ENCODE measurements at regions not wholly inside any gene's neighbourhood (a gene's known extent, or its start where the extent isn't known, plus 50 kb on each side); places are given as distances from the start of the nearest gene placed in this dataset.

DNA sequence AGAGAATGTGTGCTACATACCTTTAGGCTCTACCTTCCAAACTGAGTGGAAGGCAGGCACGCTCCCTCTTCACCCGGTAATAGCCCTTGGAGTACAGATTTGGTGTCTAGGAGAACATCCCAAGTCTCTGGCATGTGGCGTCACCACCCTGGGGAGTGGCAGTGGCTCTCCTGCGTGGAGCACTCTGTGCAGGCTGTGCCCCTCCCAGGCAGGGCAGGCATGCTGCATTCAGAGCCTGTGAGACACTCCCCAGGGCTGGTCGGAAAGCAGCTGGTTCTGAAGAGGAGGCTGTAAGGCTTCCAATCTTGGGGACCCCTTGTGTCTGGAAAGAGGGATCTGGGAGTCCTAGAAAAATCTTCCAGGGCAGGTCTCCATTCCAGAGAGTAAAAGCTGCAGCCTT, 193.3 kb downstream of the ANKRD30B start:
- TF ChIP-seq, protein P1, sequence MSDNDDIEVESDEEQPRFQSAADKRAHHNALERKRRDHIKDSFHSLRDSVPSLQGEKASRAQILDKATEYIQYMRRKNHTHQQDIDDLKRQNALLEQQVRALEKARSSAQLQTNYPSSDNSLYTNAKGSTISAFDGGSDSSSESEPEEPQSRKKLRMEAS (IDR thresholded peaks at IDR 0.05; ENCODE audit: low read depth, low read length): no peak
- TF ChIP-seq, protein P2, sequence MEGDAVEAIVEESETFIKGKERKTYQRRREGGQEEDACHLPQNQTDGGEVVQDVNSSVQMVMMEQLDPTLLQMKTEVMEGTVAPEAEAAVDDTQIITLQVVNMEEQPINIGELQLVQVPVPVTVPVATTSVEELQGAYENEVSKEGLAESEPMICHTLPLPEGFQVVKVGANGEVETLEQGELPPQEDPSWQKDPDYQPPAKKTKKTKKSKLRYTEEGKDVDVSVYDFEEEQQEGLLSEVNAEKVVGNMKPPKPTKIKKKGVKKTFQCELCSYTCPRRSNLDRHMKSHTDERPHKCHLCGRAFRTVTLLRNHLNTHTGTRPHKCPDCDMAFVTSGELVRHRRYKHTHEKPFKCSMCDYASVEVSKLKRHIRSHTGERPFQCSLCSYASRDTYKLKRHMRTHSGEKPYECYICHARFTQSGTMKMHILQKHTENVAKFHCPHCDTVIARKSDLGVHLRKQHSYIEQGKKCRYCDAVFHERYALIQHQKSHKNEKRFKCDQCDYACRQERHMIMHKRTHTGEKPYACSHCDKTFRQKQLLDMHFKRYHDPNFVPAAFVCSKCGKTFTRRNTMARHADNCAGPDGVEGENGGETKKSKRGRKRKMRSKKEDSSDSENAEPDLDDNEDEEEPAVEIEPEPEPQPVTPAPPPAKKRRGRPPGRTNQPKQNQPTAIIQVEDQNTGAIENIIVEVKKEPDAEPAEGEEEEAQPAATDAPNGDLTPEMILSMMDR (IDR thresholded peaks at IDR 0.05; ENCODE audit: low read depth, low read length): no peak
- no peak for TF ChIP-seq MYC (IDR thresholded peaks at IDR 0.05; ENCODE audit: low read depth, low read length)
- TF ChIP-seq POLR2A (IDR thresholded peaks at IDR 0.05; ENCODE audit: extremely low read depth, insufficient read length): no peak
- H3K4me3 ChIP-seq (ENCODE audit: low read depth, low read length): no peak overlapping the region
- no peak for DNase-seq (ENCODE audit: low read depth)

DNA sequence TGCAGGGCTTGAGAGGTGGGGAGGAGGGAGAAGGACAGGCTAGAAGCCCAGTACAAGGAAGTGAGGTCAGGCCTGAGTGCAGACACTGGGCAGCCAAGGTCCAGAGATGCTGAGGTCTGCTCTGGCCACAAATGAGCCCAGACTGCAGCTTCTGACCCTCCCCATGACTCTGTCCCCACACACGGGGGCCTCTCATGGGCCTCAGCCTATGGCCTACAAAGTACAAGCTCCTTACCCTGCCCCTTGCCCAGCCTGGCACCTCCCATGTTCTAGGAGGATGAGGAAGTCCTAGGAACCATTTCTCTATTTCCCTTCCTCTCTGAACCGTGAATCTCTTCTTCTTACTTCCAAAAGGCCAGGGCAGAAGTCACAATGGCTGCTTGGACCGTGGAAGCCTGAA, 193.8 kb downstream of the ANKRD30B start:
- no peak overlapping the region for H3K4me3 ChIP-seq (ENCODE audit: low read depth, low read length)
- TF ChIP-seq, protein P2 (IDR thresholded peaks at IDR 0.05; ENCODE audit: low read depth, low read length): no peak
- TF ChIP-seq, protein P1 (IDR thresholded peaks at IDR 0.05; ENCODE audit: low read depth, low read length): no peak
- TF ChIP-seq MYC (IDR thresholded peaks at IDR 0.05; ENCODE audit: low read depth, low read length) (no peak), POLR2A (IDR thresholded peaks at IDR 0.05; ENCODE audit: extremely low read depth, insufficient read length) (no peak)
- no peak for DNase-seq (ENCODE audit: low read depth)

DNA sequence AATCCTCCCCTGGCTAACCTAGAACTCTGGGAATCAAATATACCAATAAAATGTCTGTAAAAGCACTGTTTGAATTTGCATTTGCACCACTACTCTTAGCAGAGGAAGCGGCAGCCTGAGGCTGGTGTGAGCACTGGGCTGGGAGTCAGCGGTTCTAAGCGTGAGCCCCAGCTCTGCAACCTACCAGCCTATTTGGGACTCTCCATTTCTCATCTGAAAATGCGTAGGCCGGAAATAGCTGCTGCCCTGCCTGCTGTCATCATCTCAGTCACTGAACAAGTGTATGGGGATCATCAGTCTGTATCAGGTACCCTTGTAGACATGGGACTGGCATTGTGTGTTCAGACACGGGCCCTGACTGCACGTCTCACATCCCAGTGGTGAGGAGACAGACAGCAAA, 194.3 kb downstream of the ANKRD30B start:
- TF ChIP-seq, protein P2 (IDR thresholded peaks at IDR 0.05; ENCODE audit: low read depth, low read length): no peak
- TF ChIP-seq, protein P1 (IDR thresholded peaks at IDR 0.05; ENCODE audit: low read depth, low read length): no peak
- no peak for TF ChIP-seq POLR2A (IDR thresholded peaks at IDR 0.05; ENCODE audit: extremely low read depth, insufficient read length)
- TF ChIP-seq MYC (IDR thresholded peaks at IDR 0.05; ENCODE audit: low read depth, low read length): no peak
- H3K4me3 ChIP-seq (ENCODE audit: low read depth, low read length): no peak overlapping the region
- DNase-seq (ENCODE audit: low read depth): no peak

DNA sequence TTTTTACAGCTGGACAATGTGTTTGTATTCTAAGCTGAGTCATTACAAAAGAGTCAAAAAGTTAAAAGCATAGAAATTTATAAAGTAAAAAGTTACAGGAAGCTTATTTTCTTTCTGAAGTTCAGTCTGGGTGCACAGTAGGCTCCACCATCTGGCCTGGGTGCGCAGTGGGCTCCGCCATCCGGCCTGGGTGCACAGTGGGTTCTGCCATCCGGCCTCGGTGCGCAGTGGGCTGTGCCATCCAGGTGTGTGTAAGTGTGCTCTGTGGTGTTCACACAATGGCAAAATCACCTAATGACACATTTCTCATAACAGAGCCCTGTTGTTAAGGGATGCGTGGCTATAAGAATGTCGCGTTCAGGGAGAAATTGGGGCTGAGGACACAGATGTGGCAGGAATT, 195.5 kb downstream of the ANKRD30B start:
- H3K4me3 ChIP-seq (ENCODE audit: low read depth, low read length): no peak overlapping the region
- no peak for DNase-seq (ENCODE audit: low read depth)
- TF ChIP-seq MYC (IDR thresholded peaks at IDR 0.05; ENCODE audit: low read depth, low read length) (no peak), POLR2A (IDR thresholded peaks at IDR 0.05; ENCODE audit: extremely low read depth, insufficient read length) (no peak)
- TF ChIP-seq, protein P2 (IDR thresholded peaks at IDR 0.05; ENCODE audit: low read depth, low read length): no peak
- TF ChIP-seq, protein P1 (IDR thresholded peaks at IDR 0.05; ENCODE audit: low read depth, low read length): no peak

DNA sequence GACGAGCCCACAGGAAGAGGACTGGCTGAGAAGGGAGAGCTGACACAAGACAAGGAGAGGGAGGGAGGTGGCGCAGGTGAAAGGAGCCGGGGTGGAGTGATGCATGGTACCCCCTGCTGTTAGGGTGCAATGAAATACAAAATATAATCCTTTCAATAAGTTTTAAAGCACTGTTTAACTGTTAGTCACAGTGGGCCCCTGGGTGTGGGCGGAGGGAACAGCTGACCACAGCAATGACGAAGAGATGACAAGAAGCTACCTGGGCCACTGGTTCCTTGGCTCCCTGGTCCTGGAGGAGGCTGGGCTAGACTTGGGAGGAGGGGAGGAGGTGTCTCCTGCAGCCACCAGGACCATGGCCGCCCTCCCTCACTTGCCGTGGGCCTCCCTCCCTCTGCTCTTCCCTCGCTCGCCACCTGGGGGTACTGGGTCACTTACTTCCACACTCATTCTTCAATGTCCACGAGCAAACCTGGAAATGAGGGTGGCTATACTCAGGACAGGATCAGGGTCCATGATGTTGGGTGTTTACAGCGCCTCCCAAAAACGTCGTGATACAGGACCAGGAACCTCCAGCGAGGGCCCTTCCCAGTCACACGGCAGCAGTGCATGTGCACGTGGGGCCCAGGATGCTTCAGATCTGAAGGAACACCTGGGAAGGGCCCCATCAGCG, 196.1 kb downstream of the ANKRD30B start:
- H3K4me3 ChIP-seq (ENCODE audit: low read depth, low read length): no peak overlapping the region
- TF ChIP-seq POLR2A (IDR thresholded peaks at IDR 0.05; ENCODE audit: extremely low read depth, insufficient read length) (no peak), MYC (IDR thresholded peaks at IDR 0.05; ENCODE audit: low read depth, low read length) (no peak)
- TF ChIP-seq, protein P2 (IDR thresholded peaks at IDR 0.05; ENCODE audit: low read depth, low read length): no peak
- TF ChIP-seq, protein P1 (IDR thresholded peaks at IDR 0.05; ENCODE audit: low read depth, low read length): no peak
- DNase-seq (ENCODE audit: low read depth): no peak

Data from NB4 (cell line).